NOMO-1 (cell line): ENCODE measurements at regions not wholly inside any gene's neighbourhood (a gene's known extent, or its start where the extent isn't known, plus 50 kb on each side); places are given as distances from the start of the nearest gene placed in this dataset.

Experiments used
- DNase-seq, 2 experiments: peaks; one replicate each; lab custom pipeline; 2025; ENCODE audit not compliant: unreplicated experiment in 2 of 2; lab: John Stamatoyannopoulos, UW

DNA sequence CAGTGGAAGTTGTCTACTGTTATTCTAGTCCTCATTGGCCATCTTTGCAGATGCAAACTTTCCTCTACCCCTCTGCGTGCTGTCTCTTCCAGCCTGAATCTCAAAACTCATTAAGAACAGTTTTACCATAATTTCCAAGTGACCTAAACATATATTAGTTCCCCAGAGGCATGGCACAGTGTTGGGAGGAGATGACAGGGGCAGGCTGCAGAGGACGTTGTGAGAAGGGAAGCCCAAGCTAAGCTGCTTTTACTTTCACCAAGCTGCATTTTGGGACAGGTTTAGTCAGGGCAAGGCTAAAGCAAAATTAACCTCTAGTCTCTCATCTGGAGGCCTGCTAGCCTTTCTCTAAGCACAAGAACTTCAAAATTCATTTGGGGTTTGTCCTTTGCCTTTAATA is 318.6 kb upstream of the SATB1 start:
- no peak for DNase-seq

DNA sequence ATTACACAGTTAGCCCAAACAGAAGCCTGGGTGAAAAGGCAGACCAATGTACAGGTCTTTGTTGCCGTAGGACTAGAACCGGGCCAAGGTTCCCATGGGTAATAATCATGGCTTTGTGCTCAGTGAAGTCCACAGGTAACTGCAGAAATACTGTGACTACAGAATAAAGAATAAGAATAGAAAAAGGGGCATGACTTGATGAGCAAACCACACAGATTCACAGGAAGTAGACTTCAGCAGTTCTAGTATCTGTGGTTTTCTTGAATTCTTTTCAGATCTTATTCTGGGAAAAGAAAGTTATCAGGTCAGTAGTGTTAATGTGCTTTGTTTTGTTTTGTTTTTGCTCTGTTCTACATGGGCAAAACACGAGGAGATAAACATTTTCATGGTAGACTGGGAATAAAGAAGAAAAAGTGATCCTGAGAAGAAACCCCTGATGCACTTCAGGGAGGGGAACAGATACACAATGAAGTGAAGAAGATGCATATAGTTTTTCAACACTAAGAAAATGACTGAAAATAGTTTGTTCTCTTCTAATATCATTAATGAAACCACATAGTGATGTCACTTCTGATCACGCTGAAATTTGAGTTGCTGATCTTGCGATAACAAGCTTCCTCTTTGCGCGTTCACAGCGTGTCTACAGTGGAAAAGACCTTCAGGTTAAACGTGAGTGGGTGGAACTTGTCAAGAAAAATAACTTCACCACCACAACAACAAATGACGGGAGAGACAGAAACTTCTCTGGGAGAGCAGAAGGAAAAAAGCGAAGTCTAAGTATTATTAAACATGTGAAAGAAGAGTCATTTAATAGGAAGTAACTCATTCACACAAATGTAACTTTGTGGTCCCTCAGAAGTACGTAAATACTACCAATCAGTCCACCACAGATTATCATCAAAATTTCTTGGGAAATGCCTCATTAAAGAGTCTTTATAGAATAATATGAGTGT is 315.8 kb upstream of the SATB1 start:
- DNase-seq: peak in 1 of 2 experiments; percentile 58

DNA sequence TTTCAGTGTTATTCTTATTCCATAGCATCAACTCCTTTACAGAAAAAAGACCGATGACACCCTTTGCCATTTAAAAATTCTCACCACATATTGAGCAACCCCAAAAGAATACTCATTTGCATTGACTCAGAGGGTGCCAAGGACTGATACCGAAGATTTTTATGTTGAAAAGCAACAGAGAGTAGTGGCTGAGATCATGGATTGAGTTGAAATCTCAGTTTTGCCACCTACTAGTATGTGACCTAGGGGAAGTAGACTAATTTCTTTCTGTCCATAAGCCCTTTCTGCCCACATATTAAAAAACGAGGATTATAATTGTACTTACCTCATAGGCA is 313.9 kb upstream of the SATB1 start:
- peak; percentile 16 to 33 for DNase-seq

DNA sequence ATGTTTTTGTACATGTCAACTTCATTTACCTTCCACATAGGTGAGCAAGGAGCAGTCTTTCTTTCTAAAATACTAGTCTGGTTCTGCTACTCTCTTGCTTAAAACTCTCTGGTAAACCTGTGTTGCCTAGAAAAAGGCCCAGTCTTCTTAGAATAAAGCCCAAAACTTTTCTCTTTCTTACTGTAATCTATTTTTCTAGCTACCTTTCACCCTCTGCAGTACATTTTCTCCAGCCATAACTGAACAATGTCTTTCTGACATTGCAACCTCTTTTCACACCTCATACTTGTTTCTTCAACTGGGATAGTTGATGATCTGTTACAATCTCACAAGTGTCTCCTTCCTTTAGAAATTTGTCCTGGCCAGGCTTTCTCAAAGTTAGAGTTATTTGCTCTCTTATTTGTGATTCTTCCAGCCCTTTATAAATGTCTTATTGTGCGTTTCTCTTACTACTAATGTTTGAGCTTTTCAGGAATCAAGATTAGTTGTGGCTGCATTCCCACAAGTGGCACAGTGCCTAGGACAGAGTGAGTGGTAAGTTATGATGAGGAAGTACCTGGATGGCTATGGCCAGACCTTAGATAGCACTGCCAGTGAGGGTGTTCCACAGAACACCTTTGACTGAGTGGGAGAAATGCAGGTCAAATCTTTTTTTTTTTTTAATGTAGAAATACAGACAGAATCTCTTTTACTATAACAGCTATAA is 313.4 kb upstream of the SATB1 start:
- DNase-seq: no peak

DNA sequence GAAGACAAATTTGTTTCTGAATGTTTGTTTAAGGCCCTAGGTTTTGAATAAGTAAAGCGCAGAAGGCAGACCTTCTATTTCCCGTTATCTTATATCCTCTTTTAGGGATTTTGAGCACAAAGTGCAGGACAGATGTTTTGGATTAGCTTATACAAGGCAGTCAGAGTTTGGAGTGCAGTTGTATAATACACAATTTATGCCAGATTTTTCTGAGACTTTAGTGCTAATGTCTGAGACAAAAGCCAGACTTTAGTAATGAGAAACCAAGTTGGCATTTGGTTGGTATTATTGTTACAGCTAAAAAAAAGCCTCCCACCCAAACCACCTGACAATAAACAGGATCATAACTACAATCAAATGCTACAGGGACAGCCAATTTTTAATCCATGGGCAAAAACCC is 309.9 kb upstream of the SATB1 start:
- DNase-seq: no peak

DNA sequence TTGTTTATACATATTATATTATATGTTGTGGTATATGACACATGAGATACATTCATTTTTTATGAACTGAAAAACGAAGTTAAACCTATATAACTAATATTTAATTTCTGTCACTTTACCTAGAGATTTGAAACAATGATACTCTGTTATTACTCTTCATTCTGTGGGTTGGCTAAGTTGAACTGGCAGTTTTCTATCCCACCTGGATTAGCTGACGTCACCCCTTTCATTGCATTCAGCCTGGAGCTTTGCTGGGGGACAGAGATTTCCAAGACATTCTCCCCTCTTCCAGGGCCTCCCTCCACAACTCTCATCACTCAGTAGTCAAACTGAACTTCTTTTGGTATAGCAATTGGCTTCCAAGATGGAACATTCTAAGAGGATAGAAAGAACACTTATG is 309.2 kb upstream of the SATB1 start:
- DNase-seq: no peak

DNA sequence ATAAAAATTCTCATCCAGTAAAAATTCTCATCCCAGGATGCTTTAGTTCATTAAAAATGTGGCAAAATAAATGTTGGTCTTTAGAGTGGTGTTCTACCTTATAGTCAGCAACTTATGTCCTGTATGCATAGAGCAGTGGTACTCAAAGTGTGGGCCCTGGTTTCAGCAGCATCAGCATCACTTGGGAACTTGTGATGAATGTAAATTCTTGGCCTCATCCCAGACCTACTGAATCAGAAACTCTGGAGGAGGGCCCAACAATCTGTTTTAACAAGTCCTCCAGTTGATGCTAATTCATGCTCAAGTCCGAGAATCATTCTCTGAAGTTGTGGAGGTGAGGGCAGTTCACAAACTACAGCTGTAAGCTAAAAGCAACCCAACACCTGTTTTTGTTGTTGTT is 307.3 kb upstream of the SATB1 start:
- no peak for DNase-seq

DNA sequence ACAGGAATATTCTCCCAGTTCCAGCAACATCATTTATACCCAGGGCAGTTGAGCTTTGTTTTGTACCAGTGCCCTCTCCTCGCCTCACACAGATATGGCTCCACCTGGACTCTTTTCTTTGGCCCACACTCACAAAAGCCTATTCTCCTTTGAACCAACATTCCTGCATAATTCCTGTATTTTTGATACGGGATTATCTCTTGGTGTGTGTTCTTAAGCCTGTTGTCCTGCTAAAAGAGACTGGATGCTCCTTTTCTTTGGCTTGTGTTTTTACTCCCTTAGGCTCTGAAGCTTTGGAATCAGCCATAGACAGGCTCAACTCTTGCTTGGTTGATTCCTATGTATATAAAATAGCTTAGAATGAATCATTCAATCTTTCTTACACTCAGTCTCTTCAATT is 305.4 kb upstream of the SATB1 start:
- no peak for DNase-seq

DNA sequence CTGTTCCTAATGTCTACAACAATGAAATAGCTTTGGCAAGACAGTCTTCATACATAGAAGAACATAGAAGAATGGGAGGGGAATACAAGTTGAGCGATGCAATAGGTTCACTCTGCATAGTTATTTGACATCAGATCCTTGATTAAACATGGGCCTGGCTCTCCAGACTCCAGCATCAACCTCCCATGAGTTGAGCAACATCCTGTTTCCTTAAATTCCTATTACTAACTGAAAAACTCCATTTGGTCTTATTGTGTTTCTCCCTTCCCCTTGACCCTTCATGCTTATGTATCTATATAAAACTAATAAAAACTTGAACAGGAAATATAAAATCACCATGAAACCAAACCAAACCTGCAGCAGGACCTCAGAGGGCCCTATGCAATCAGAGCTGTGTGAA is 304.5 kb upstream of the SATB1 start:
- no peak for DNase-seq

DNA sequence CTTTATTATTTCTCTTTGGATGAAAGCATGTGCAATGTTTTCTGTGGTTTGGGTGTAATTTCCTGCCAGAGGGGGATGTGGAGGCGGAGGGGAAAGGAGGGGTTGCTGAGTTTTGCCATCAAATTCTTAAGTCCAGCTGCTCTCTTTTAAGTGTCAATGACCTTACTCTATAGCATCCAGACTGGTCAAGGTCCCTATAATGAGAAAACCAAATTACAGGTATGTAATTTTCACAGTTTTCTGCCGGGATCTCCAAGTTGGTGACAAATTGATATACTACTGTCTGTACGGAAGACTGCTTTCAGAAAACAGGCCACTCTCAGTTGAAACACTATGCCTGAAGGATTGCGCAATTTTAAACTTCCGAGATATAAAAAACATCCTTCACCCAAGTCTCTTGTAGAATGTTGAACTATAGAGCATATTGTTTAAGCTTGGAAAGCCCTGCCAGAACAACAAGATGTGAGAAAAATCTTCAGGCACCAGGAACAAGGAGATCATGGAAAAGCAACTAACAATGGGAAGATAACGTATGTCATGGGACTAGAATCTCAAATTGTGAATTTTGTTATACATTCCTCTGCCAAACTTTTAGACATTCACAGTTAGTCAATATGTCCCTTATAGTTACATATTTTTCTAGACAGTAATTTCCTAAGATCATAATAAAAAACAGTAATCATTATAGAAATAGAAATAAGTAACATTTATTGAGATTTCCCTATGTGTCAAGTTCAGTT is 300.7 kb upstream of the SATB1 start:
- peak; percentile 35 to 77 for DNase-seq

DNA sequence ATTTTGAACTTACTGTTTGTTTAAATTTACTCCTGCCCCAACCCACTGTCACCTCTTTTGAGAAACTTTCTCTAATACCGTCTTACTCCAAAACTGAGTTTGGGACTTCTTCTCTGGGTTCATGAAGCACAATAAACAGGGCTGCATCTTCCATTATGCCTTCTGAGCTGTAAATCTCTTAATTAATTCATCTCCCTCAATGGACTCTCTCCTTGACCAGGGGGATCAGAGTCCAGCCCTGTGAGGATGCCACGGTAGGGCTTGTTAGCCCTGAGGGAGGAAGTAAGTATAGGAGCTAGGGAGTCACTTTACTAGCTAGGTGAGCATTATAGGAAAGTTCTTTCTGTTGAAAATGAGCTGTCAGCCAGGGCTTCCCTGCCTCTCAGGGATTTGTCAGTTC is 299.3 kb upstream of the SATB1 start:
- DNase-seq: no peak

DNA sequence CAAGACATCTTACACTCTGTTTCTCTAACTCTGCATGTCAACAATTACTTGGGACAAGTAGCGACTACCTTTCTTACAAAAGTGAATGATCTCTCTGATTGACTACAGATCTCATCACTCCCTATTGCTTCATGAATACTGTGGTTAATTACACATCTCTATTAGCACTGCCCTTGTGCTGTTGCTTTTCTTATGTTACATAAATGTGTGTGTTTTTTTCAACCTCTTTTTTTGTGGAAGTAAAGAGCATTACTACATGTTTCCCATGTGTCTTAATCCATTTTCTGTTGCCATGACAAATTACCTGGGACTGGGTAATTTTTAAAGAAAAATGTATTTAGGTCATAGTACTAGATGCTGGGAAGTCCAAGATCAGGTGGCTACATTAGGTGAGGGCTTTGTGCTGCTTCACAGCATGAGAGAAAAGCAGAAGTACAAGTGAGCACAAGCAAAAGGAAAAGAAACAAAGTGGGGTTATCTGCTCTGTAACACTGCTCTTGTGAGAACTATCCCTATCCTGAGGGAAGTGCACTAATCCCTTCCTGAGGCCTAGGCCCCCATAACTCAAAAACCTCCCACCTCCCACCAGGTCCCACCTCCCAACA is 298.2 kb upstream of the SATB1 start:
- DNase-seq: peak in 1 of 2 experiments; percentile 63

DNA sequence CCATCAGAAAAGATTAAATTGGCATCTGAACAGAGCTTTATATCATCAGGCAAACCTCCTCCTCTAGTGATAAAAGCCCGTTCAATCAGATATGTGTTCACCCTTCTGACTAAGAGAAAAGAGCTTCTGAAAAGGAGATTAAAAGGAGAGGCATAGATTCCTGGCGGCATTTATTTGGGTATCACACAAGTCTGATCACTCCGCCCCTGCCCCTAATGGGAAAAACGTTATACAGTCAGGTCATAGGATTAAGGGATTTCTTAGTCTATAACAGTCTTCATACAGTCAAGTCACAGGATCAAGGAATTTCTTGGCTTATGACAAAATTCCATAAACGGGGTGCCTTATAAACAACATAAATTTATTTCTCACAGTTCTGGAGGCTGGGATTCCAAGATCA is 295.4 kb upstream of the SATB1 start:
- DNase-seq: no peak

DNA sequence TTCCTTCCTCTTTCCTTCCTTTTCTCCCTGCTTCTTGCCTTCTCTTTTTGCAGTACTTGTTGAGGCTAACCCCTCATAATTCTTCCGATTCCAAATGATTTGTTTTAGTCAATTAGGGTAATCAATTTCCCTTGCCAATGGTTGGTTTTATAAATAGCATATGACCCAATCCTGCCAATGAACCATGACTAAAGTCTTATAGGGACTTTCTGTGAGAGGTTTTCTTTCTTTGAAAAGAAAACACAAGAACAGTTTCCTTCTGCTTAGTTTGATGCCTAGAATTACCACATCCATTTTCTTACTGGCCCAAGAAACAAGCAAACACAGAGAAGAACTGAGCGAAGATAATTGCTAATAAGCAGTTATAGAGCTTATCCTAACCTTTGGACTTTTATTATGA is 292.5 kb upstream of the SATB1 start:
- DNase-seq: no peak

DNA sequence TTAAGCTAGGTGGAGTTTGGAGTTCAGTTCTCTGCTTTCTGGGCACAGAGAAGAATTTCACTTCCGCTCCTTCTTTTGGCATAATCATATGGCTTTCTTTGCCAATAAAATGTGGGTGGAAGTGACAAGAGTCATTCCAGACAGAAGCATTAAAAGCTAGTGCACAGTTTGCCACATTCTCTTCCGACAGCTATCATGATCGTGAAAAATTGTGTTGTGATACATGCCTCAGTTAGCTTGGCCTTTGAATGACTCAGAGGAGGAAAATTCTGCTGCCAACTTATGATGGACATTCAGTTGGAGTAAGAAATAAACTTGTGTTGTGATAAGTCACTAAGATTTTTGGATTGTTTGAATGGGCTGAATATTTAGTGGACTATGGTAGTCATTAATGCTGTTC is 291.7 kb upstream of the SATB1 start:
- no peak for DNase-seq

DNA sequence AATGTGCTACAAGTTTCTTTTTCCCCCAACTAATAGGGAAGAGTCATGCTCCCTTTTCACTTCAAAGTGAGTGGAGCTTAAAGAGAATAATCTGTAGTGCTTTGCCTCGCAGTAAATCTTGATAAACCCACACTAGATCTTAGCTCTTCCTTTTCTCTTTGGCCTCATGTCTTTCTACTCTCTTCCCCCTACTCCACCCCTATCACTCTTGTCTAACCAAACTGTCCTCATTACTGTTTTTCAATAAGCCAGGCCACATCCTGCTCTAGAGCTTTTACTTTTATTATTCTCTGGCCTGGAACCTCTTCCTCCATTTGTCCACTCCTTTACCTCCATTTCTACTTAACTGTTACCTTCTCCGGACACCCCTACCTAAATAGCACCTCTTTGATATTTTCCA is 291.0 kb upstream of the SATB1 start:
- DNase-seq: no peak

DNA sequence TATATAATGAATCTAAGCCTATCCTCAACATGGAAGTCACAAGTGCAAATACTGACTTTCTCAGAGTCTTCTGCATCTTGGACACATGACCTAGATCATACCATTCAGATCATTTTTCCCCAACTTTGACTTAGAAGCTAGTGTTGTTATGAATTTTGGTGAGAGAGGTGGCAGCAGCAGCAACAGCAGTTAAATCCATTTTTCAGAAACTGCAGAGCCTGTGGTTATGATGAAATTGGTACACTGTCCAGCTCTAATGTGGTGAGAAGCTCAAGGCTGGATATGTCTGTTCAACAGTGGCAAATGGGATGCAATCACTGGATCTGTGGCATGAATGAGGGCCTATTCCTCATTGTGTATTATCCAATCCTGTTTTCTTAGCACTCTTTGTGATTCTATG is 290.1 kb upstream of the SATB1 start:
- DNase-seq: no peak

DNA sequence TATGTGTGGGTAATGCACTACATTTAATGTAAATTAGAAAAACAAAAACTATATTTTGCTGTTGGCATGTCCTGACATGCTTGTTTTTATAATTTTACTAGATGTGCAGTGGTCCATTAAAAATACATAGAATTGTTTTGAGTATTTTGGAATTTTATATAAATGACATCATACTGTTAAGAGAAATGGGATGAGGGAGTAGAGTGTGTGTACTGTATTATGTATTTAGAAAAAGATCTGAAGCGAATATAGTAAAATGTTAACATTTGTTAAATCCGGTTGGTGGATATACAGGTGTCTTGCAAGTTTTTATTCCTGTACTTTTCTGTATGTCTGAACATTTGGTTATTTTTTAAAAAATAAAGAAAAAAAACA is 288.4 kb upstream of the SATB1 start:
- DNase-seq: no peak

DNA sequence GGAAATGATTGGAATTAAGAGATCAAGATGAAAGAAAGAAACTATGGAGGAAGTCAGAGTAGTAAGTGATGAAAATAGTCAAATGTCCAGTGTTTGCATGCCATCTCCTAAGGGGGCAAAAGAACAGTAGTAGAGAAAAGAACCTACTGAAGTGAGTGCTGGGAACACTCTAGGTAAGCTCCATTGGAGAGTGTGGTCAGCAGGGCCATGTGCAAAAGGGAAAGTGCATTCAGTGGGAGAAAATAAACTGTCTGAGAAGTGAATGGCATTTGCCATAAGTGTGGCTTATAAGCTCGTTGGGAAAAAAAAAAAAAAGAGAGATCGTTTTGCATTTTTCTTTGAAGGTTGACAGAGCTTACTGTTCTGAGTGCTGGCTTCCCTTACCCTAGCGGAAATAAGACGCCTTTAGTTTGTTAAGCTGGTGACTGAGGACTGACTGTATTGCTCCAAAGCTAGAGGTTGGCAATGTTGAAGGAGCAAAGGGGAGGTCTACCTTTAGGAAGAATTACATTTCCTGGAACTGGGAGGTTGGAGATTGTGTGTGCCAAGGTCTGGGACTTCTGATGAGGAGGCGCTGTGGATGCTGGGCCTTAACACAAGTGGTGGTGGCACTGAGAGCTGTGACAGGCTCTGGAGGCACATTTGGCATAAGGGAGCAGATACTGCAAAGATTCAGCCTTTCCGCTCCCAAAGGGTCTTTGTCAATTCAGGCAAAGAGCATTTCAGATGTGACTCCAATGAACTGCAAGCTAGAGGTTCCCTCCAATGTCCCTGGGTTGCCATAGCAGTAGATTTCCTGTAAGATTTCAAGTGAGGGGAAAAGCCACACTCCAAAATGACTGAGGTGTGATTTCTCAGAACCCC is 287.8 kb upstream of the SATB1 start:
- DNase-seq: no peak

DNA sequence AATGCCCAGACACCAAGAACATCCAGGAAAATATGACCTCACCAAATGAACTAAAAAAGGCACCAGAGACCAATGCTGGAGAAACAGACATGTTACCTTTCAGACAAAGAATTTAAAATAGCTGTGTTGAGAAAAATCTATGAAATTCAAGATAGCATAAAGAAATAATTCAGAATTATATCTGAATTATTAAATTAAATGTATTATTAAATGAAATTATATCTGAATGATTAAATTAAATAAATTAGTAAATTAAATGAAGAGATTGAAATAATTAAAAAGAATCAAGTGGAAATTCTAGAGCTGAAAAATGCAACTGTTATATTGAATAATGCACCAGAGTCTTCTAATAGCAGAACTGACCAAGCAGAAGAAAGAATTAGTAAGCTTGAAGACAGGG is 279.2 kb upstream of the SATB1 start:
- DNase-seq: no peak
